NCI-H1092 (cell line): ENCODE measurements at regions not wholly inside any gene's neighbourhood (a gene's known extent, or its start where the extent isn't known, plus 50 kb on each side); places are given as distances from the start of the nearest gene placed in this dataset.
"Not testable (repeated sequence)": the region's sequence is repeated elsewhere in the genome, so short reads cannot be mapped to it uniquely, and the experiment has no call there.

Experiments
- DNase-seq: peaks from one replicate; lab custom pipeline; 2025; lab: John Stamatoyannopoulos, UW

DNA sequence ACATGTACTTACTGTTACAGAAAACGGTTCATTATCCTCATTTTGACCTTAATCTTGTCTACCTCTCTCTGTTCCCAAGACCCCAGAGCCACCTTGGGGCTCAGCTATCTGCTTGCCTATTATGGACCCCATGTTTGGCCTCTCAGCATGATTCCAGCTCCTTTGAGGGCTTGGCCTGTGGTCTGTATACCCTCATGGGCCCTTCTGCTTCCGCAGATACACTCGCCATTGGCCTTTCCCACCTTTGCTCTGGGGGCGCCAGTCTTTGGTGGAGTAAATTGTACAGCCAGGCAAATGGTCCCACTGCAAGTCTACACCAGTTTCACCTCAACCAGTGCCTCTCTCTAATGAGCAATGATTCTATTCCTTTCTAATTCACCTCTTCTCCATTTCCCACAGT, 109.2 kb upstream of the ZNF746 start:
- DNase-seq, result no peak

- no peak for DNase-seq
Observed at GRCh38 chr7:149605696-149606095, 108.1 kb upstream of the ZNF746 start.

DNA sequence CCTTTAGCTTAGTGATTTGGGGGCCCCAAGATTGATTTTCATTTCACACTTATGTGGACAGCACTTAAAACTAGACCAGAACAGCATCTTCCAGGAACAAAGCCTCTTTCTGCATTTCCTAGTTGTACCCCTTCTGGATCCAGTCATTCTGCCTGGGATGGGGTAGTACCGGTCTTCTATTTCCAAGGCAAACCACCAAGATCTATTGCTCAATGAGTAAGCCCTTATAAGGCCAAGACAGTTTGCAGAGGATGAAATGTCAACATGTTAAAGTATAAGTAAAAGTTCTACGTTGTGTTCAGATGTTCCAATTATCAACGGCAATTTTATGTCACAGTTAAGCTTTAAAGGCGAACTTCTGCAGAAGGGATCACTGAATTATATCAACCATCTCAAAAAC, 106.9 kb upstream of the ZNF746 start:
- no peak for DNase-seq

GRCh38 chr7:149600669-149601330, 103.2 kb upstream of the ZNF746 start:
- not testable (repeated sequence) for DNase-seq

GRCh38 chr7:149599636-149600206, 102.1 kb upstream of the ZNF746 start:
- no peak for DNase-seq

DNA sequence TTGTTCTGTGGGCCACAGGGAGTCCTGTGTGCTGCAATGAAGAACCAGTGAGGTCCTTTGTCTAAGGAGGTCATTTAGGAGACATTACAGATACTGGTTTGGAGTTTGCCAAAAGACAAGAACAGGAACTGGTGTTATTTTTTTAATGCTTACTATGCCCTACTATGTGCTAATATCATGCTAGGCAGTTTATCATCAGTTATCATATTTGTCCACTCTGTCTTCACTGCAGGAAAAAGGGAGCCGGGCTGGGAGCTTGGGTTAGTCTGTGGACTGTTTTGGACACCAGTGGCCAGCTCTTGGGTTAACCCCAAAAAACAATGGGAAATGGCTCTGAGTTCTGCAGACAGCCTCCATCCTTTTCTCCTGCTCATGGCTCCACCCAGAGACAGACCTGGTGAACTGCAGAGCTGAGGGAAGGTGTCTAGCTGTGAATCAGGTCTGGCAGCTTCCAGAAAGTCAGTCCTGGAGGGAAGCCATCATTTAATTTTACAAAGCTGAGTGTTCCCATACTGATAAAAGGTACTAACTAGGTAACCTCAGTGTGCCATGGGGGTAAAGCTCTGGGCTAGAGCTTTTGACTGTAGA, 101.2 kb upstream of the ZNF746 start:
- no peak for DNase-seq

DNA sequence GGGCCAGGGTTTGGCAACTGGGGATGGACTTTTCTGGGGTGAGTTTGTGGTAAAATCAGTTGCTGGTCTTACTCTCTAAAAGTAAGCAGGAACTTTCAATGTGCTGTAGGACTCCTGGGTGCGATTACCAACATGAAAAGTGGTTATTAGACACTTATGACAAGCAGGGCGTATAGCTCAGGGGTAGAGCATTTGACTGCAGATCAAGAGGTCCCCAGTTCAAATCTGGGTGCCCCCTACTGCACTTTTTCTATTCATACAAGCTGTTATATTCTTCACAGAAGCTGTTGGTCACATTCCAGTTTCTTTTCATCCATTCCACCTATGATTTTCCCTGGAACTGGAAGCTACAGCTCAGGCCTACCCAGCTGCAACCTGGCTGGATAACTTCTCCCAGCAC, 100.2 kb upstream of the ZNF746 start:
- not testable (repeated sequence) for DNase-seq

DNA sequence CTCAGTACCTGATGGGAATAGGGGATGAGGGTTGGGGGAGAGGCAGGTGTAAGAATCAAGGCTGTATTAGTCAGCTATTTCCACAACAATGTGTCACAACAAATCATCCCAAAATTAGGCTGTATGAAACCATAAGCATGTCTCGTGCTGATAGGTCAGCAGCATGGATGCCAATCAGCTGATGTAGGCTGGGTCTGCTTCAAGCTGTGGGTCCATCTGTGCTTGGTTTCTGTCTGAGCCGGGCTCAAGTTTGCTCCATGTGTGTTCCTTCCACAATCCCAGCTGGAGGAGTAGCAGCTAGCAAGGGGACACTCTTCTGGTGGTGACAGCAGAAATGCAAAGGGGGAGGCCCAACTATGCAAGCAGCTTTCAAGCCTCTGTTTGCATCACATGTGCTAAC, 97.9 kb upstream of the ZNF746 start:
- no peak for DNase-seq

DNA sequence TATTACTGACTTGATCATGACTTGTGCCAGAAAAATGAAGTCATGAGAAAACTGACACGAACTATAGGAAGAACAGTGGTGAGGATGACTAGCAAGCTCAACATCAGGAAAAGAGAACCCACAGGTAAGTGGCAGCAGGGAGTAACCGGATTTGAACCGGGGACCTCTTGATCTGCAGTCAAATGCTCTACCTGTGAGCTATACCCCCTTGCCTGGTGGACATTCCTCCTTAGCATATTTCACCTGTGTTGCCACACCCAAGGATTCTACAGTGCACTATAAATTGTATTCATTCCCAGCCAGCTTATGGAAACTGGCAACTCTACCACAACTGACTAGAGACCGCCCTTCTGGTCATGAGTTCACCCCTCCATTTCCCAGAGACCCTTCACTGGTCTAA, 97.5 kb upstream of the ZNF746 start:
- DNase-seq, result no peak

GRCh38 chr7:149588930-149589329, 91.3 kb upstream of the ZNF746 start:
- DNase-seq, result no peak

DNA sequence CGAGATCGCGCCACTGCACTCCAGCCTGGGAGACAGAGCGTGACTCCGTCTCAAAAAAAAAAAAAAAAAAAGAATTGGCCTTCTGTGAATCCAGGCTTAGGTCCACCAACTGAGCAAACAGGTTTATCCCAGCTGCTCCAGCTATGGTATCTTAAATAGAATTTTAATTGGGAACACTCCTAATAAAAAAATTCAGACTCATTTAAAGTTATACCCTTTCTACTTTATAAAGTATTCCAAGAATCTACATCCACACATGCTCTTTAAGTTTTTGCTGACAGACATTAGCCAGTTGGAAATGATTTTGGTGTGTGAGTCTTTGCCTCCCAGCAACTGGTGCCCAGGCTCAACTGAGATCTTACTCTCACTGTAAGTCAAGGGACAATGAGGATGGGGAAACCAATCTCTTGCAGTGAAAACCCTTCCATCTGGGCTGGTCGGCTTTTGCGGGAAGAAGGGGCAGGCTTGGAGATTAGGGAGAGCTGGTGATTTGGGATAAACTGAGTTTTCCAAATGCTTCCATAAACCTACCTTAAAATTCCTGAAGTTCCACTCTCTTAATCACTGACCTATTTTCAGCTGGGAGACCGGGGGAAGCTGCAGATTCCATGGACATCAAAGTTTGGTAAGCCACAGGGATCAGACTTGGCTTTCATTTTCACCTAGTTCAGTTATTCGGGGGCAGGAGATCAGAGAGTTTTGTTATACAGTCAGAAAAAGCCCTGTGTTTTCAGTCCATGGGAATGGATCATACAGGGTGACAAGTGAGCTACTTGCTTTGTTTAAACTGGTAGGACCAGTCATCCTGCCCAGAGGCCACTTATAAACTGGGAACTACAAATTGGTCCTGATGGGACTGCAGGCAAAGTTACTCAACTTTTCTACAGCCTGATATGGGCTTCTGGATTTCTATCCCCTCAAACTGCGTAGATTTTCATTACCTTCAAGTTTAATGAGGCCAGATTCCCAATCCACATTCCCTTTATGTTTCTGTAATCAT, 89.3 kb upstream of the ZNF746 start:
- DNase-seq, result no peak

DNA sequence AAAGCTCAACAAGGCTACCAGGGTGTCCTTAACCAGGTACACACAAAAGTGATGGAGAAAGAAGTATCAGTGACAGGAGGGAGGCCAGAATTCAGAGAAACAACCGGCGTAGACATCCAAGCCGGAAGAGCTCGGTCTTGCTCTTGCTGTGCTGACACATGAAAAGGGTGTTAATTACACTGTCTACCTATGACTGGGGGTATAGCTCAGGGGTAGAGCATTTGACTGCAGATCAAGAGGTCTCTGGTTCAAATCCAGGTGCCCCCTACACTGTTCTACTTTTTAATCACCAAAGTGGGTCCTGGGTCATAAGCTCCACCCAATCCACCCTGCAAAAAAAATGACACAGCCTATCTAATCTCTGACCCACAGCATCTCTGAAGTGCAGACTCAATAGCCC, 86.9 kb upstream of the ZNF746 start:
- DNase-seq, result no peak

DNA sequence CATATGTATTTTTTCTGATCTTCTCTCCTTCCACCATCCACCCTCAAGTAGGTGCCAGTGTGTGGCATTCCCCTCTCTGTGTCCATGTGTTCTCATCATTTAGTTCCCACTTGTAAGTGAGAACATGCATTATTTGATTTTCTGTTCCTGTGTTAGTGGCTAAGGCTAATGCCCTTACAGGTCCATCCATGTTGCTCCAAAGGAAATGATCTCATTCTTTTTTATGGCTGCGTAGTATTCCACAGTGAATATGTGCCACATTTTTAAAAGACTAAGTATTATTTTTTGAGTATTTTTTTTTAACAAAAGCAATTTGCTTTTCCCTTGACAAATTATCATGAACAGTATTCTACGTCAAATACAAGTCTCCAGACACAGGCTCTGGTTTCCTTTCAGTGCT, 86.4 kb upstream of the ZNF746 start:
- DNase-seq, result no peak

- no peak for DNase-seq
Observed at GRCh38 chr7:149580328-149580727, 82.7 kb upstream of the ZNF746 start.

DNA sequence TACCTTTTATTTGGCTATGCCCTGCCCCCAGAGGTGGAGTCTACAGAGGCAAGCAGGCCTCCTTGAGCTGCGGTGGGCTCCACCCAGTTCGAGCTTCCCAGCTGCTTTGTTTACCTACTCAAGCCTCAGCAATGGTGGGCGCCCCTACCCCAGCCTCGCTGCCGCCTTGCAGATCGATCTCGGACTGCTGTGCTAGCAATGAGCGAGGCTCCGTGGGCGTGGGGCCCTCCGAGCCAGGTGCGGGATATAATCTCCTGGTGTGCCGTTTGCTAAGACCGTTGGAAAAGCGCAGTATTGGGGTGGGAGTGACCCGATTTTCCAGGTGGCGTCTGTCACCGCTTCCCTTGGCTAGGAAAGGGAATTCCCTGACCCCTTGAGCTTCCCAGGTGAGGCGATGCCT, 81.8 kb upstream of the ZNF746 start:
- not testable (repeated sequence) for DNase-seq

DNA sequence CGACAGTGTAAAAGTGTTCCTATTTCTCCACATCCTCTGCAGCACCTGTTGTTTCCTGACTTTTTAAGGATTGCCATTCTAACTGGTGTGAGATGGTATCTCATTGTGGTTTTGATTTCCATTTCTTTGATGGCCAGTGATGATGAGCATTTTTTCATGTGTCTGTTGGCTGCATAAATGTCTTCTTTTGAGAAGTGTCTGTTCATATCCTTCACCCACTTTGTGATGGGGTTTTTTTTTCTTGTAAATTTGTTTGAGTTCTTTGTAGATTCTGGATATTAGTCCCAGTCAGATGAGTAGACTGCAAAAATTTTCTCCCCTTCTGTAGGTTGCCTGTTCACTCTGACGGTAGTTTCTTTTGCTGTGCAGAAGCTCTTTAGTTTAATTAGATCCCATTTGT, 76.8 kb upstream of the ZNF746 start:
- not testable (repeated sequence) for DNase-seq

- DNase-seq, result no peak
Observed at GRCh38 chr7:149573519-149573918, 75.9 kb upstream of the ZNF746 start.

GRCh38 chr7:149572920-149573319, 75.3 kb upstream of the ZNF746 start:
- not testable (repeated sequence) for DNase-seq

- no peak for DNase-seq
Observed at GRCh38 chr7:149570784-149571183, 73.2 kb upstream of the ZNF746 start.

GRCh38 chr7:149569726-149570422, 72.3 kb upstream of the ZNF746 start:
- no peak for DNase-seq

GRCh38 chr7:149569025-149569725, 71.6 kb upstream of the ZNF746 start:
- no peak for DNase-seq
